Brain microvascular endothelial cell (primary cell): ENCODE measurements at regions not wholly inside any gene's neighbourhood (a gene's known extent, or its start where the extent isn't known, plus 50 kb on each side); places are given as distances from the start of the nearest gene placed in this dataset.

Experiments used
- DNase-seq: peaks from one replicate; pipeline ENCODE4 v3.0.0-alpha.2; 2020
- H3K27ac ChIP-seq: fragments of 250-450 bp; sonication (Bioruptor Pico); 2 replicates; pipeline ENCODE4 v1.5.1; 2020; ENCODE audit warnings: mild to moderate bottlenecking, moderate library complexity
- H3K27me3 ChIP-seq: fragments of 250-450 bp; sonication (Bioruptor Pico); replicated peaks from 2 replicates; pipeline ENCODE4 v1.5.1; 2020; ENCODE audit warnings: mild to moderate bottlenecking
- H3K36me3 ChIP-seq: fragments of 250-450 bp; sonication (Bioruptor Pico); replicated peaks from 2 replicates; pipeline ENCODE4 v1.5.1; 2020; ENCODE audit warnings: mild to moderate bottlenecking
- H3K4me3 ChIP-seq: 2 replicates; pipeline ENCODE4 v1.5.1; 2011; ENCODE audit warnings: low read depth, mild to moderate bottlenecking, control low read depth, low read length, moderate library complexity
- CTCF ChIP-seq: IDR thresholded peaks from 2 replicates; pipeline ENCODE4 v1.5.1; 2011; ENCODE audit warnings: low read depth, mild to moderate bottlenecking, moderate library complexity, low read length, control low read depth, inconsistent platforms; ENCODE audit errors: missing control alignments
- in situ Hi-C: cut with HindIII; loops from 2 replicates; pipeline ENCODE4 v1.10.0; 2017; ENCODE audit warnings: low sequenced_read_pairs, low pct_ligation_motif_present

- no peak overlapping the region for H3K27ac ChIP-seq
- in situ Hi-C loops: no loop called here
- H3K4me3 ChIP-seq: no peak overlapping the region
- TF ChIP-seq CTCF: no peak
- no peak for DNase-seq
- no peaks in the 10 kb centered on the region for H3K36me3 ChIP-seq
- no peaks in the 10 kb centered on the region for H3K27me3 ChIP-seq
These were observed 118.7 kb downstream of the NPY start for GRCh38 chr7:24402655-24403054.

DNA sequence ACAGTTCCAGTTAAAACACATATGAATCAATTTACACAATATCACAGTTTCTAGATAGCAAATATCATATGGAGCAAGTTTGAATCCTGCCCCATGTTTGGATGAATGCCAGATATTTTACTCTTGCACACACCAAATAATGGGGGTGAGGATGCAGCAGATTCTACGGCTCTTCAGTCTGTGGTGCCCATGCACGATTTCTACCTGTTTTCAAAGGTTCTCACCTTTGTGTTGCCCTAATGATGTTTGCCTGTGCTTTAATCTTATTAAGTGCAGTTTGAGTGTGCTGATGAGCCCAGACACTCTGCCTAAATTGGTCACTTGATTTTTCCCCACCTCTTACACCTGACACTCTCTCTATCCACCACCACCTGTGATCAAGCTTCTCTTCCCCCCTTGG lies 119.6 kb downstream of the NPY start:
- Histone ChIP-seq H3K4me3 (no peak overlapping the region), H3K36me3 (no peaks in the 10 kb centered on the region), H3K27me3 (no peaks in the 10 kb centered on the region), H3K27ac (no peak overlapping the region)
- in situ Hi-C loops: no loop called here
- DNase-seq: no peak
- TF ChIP-seq CTCF: no peak

- TF ChIP-seq CTCF: no peak
- in situ Hi-C loops: no loop called here
These were observed 120.3 kb downstream of the NPY start for GRCh38 chr7:24404315-24404714.

GRCh38 chr7:24405002-24405401 lies 121.0 kb downstream of the NPY start:
- in situ Hi-C loops: no loop called here
- Histone ChIP-seq H3K27ac (no peak overlapping the region), H3K4me3 (no peak overlapping the region), H3K36me3 (no peaks in the 10 kb centered on the region), H3K27me3 (no peaks in the 10 kb centered on the region)
- no peak for DNase-seq
- TF ChIP-seq CTCF: no peak

More at GRCh38 chr7:24404315-24404714, 120.3 kb downstream of the NPY start:
- no peak overlapping the region for H3K27ac ChIP-seq
- no peak for DNase-seq
- H3K27me3 ChIP-seq: no peaks in the 10 kb centered on the region
- no peaks in the 10 kb centered on the region for H3K36me3 ChIP-seq
- no peak overlapping the region for H3K4me3 ChIP-seq

GRCh38 chr7:24406053-24406788 lies 122.2 kb downstream of the NPY start:
- Histone ChIP-seq H3K36me3 (no peaks in the 10 kb centered on the region), H3K4me3 (no peak overlapping the region), H3K27me3 (no peaks in the 10 kb centered on the region), H3K27ac (no peak overlapping the region)
- DNase-seq: no peak
- in situ Hi-C loops: no loop called here
- no peak for TF ChIP-seq CTCF

DNA sequence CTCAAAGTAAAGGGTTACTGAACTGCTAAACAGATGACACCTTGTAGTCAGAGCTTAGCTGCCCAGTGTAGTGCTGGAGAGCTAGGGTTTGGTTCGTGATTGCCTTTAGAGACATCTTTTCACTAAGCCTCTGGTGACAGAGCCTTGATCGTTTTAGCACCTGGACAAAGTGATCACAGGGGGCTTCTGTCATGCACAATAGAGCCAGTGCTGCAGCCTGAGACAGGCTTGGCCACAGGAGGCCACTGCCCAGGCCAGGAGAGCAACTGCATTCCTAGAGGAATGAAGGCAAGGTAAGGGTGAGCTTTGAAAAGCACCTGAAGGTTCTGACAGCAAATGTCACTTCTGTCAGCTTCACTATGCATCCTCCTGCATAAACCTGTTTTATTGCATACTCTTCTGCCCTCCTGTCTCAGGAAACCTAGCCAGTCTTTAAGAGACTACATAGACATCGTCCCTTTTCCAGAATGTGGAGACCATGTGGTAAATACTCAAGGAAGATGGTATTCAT lies 122.9 kb downstream of the NPY start:
- Histone ChIP-seq H3K36me3 (no peaks in the 10 kb centered on the region), H3K4me3 (no peak overlapping the region), H3K27ac (no peak overlapping the region), H3K27me3 (no peaks in the 10 kb centered on the region)
- DNase-seq: no peak
- TF ChIP-seq CTCF: no peak
- in situ Hi-C loops: no loop called here
